ENCODE measurements at regions not wholly inside any gene's neighbourhood (a gene's known extent, or its start where the extent isn't known, plus 50 kb on each side); places are given as distances from the start of the nearest gene placed in this dataset.
"Not testable (repeated sequence)": the region's sequence is repeated elsewhere in the genome, so short reads cannot be mapped to it uniquely, and the experiment has no call there.

DNA sequence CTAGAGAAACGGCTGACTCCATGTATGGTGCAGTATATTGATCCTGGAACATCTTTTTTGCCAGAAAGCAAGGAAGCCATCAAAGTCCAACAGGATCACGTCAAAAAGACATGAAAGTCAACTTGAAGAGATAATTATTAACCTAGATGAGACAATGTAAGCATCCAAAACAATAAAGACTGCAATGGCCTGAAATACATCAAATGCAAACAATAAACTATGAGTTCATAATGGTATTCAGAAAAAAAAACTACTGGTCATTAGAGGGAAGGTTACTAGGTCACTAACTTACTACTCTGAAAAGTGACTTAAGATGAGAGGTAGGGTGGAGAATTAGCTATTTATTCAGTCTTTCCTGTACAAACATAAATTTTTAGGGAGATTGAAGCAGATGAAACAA, 75.3 kb upstream of the OR4F16 start:
- not testable (repeated sequence) for DNase-seq (ENCODE audit: low spot score)

DNA sequence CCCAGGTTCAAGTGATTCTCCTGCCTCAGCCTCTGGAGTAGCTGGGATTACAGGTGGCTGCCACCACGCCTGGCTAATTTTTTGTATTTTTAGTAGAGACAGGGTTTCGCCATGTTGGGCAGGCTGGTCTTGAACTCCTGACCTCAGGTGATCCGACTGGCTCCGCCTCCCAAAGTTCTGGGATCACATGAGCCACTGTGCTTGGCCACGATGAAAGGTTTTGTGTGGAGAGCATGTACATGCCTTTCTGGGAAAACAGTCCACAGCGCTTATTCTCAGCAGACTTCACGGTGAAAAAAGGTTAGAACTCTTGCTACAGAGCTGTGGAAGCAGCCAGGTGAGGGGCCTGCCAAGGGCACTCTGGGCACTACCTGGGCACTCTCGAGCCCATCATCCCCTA, 85.0 kb upstream of the OR4F16 start:
- not testable (repeated sequence) for DNase-seq (ENCODE audit: low spot score)

- not testable (repeated sequence) for DNase-seq (ENCODE audit: low spot score)
These were observed 91.2 kb upstream of the OR4F16 start for GRCh38 chr1:777480-778180.

DNA sequence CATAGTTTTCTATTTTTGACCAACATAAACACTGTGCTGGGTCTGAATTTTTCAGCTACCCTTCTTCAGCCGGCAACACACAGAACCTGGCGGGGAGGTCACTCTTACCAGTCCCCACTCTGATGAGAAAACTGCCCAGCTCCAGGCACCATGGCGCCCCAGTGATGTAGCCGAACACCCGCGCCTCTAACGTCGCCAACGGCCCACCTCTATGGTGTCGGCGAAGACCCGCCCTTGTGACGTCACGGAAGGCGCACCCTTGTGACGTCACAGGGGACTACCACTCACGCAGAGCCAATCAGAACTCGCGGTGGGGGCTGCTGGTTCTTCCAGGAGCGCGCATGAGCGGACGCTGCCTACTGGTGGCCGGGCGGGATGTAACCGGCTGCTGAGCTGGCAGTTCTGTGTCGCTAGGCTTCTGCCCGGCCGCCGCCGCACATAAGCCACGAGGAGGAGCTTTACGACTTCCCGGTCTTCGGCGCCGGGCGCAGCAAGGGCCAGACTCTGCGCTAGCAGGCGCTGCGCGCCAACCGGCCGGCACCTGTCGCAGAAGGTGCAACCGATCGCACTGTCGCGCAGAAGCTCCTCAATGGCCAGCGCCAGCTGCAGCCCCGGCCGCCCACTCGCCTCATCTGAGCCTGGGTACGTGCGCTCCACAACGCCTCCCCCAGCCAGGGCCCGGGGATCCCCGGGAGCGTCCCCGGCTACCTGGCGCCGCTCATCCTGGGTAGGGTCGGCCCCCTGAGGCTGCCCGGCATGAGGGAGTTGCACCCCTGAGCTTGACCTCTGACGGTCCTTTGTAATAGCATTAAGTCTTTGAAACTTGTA, 92.2 kb upstream of the OR4F16 start:
- peak; percentile 99 for DNase-seq (ENCODE audit: low spot score)

GRCh38 chr1:779621-780020, 93.2 kb upstream of the OR4F16 start:
- DNase-seq (ENCODE audit: low spot score): not testable (repeated sequence)

DNA sequence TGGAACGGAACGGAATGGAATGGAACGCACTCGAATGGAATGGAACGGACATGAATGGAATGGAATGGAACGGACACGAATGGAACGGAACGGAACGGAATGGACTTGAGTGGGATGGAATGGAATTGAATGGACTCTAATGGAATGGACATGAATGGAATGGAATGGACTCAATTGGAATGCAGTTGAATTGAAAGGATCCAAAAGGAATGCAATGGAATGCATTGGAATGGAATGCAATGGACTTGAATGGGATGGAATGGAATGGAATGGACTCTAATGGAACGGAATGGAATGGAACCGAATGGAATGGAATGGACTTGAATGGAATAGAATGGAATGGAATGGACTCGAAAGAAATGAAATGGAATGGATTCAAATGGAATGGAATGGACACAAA, 102.4 kb upstream of the OR4F16 start:
- no peak for DNase-seq (ENCODE audit: low spot score)

DNA sequence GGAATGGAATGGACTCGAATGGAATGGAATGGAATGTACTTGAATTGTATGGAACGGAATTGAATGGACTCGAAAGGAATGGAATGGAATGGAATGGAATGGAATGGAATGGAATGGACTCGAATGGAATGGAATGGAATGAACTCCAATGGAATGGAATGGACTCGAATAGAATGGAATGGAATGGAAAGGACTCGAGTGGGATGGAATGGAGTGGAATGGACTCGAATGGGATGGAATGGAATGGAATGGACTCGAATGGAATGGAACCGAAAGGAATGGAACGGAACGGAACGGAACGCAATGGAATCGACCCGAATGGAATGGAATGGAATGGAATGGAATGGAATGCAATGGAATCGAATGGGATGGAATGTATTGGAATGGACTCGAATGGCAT, 103.2 kb upstream of the OR4F16 start:
- DNase-seq (ENCODE audit: low spot score): not testable (repeated sequence)

DNA sequence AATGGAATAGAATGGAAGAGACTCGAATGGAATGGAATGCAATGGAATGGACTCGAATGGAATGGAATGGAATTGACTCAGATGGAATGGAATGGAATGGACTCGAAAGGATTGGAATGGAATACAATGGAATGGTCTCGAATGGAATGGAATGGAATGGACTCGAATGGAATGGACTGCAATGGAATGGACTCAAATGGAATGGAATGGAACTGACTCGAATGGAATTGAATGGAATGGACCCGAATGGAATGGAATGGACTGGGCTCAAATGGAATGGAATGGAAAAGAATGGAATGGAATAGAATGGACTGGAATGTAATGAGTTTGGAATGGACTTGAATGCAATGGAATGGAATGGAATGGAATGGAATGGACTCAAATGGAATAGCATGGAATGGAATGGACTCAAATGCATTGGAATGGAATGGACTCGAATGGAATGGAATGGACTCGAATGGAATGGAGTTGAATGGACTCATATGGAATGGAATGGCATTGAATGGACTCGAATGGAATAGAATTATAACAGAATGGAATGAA, 104.0 kb upstream of the OR4F16 start:
- DNase-seq (ENCODE audit: low spot score): not testable (repeated sequence)

GRCh38 chr1:794310-794709, 107.9 kb upstream of the OR4F16 start:
- DNase-seq (ENCODE audit: low spot score): not testable (repeated sequence)

- DNase-seq (ENCODE audit: low spot score): not testable (repeated sequence)
These were observed 108.6 kb upstream of the OR4F16 start for GRCh38 chr1:794918-795584.

DNA sequence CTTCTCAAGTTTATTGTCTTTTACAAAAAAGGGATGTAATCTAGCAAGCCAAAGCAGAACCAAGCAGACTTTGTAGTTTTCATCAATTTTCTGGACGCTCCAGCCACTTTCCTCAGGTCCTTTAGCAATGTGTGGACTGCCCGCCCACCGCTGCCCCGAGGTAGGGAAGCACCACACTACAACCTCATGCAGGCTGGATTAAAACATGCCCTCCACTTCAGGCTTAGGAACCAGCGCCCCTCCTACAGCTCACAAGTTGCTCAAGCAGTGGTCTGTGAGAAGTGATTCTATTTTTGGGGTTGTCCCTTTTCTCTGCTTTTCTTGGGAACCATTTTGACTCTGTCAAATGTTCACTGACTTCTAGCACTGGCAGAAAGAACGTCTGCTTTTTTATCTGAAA, 111.2 kb upstream of the OR4F16 start:
- DNase-seq (ENCODE audit: low spot score): not testable (repeated sequence)

GRCh38 chr1:800397-800796, 113.9 kb upstream of the OR4F16 start:
- not testable (repeated sequence) for DNase-seq (ENCODE audit: low spot score)

- not testable (repeated sequence) for DNase-seq (ENCODE audit: low spot score)
These were observed 118.1 kb upstream of the OR4F16 start for GRCh38 chr1:804378-805115.

GRCh38 chr1:805310-805709, 118.4 kb upstream of the SAMD11 start:
- DNase-seq (ENCODE audit: low spot score): not testable (repeated sequence)

- not testable (repeated sequence) for DNase-seq (ENCODE audit: low spot score)
These were observed 116.7 kb upstream of the SAMD11 start for GRCh38 chr1:807066-807465.

DNA sequence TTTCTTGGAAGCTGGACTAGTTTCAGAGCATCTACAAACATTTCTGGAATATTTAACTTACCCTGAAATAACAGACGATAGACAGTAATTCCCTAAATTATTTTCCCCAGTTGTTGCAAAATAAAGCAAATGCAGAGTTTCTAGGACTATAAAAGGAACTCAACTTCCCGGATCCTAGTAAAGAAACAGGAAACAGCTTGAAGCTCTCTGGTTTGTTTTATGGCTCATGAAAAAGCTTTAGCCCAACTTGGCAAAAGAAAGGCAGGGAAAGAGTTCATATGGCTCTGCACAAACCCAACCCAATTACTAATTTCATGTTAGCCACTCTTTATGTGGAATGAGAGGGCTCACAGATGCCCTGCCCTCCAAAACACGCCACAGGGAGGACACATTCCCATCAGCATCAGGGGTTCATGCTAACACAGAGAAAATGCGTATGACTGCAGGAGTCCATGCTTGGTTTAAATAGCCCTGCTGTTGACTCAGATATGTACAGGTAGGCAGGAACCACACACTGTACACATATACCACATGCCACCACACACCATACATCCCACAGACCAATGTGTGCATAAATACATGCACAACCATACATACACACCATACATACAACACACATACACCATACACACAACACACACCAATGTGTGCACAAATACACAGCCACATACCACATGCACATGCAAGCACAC, 115.9 kb upstream of the SAMD11 start:
- not testable (repeated sequence) for DNase-seq (ENCODE audit: low spot score)

GRCh38 chr1:810949-811348, 112.8 kb upstream of the SAMD11 start:
- DNase-seq (ENCODE audit: low spot score): not testable (repeated sequence)

DNA sequence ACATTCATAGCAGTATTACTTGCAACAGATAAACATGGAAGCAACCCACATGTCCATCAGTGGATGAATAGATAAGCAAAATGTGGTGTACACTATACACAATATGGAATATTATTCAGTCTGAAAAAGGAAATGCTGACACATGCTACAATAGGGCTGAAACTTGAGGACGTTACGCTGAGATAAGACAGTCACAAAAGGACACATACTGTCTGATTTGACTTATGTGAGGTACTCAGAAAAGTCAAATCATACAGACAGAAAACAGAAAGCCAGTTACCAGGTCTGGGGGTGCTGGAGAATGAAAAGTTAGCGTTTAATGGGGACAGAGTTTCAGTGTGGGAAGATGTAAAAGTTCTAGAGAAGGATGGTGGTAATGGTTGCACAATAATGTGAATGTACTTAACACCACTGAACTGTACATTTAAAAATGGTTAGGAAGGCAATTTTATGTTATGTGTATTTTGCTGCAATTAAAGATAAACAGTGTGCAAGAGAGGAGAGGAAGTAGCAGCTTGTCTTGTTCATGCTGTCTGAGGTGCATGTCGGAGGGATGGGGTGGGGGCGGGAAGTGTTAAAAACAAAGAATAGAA, 111.1 kb upstream of the SAMD11 start:
- DNase-seq (ENCODE audit: low spot score): not testable (repeated sequence)

- not testable (repeated sequence) for DNase-seq (ENCODE audit: low spot score)
These were observed 109.2 kb upstream of the SAMD11 start for GRCh38 chr1:814543-814942.

- not testable (repeated sequence) for DNase-seq (ENCODE audit: low spot score)
These were observed 108.4 kb upstream of the SAMD11 start for GRCh38 chr1:815147-815922.

All from CD4-positive, alpha-beta T cell treated with Interleukin-2 at 100 ng/mL for 4 hours (primary cell).